NB4 (cell line): ENCODE measurements at regions not wholly inside any gene's neighbourhood (a gene's known extent, or its start where the extent isn't known, plus 50 kb on each side); places are given as distances from the start of the nearest gene placed in this dataset.

ENCODE experiments used
- TF ChIP-seq, protein P1 (sequence below): IDR thresholded peaks from one replicate; pipeline ENCODE4 v1.5.1; 2012; ENCODE audit warnings: low read depth, low read length
- TF ChIP-seq, protein P2 (sequence below): IDR thresholded peaks from 2 replicates; pipeline ENCODE4 v1.6.1; 2011; ENCODE audit warnings: low read depth, low read length

DNA sequence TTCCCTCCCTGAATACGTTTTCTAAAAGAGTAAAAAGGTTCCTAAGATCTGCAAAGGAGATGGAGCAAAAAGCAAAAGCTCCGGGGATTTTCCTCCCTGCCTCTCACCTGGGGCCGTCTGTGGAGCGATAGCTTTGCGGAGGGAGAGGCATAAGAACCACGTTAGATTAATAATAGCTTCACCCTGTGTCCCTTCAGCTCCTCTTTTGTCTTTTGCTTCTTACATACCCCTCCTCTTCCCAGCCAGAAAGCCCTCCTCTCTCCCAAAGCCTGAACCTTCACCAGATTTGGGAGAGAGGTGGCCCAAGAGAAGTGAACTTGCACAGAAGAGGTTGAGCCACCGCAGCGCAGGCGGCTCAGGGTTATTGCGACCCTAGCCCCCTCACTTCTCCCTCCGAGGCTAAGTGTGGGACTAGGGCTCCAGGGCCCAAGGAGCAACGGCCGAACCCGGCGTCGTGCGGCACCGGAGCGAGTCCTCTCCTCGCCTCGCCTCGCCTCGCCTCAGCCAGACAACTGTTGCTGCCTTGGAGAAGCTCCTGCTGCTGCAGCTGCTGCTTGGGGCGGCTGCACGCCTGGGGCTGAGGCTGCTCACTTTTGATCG lies 97.6 kb upstream of the HSD17B12 start:
- TF ChIP-seq, protein P1, sequence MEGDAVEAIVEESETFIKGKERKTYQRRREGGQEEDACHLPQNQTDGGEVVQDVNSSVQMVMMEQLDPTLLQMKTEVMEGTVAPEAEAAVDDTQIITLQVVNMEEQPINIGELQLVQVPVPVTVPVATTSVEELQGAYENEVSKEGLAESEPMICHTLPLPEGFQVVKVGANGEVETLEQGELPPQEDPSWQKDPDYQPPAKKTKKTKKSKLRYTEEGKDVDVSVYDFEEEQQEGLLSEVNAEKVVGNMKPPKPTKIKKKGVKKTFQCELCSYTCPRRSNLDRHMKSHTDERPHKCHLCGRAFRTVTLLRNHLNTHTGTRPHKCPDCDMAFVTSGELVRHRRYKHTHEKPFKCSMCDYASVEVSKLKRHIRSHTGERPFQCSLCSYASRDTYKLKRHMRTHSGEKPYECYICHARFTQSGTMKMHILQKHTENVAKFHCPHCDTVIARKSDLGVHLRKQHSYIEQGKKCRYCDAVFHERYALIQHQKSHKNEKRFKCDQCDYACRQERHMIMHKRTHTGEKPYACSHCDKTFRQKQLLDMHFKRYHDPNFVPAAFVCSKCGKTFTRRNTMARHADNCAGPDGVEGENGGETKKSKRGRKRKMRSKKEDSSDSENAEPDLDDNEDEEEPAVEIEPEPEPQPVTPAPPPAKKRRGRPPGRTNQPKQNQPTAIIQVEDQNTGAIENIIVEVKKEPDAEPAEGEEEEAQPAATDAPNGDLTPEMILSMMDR, result no peak
- TF ChIP-seq, protein P2, sequence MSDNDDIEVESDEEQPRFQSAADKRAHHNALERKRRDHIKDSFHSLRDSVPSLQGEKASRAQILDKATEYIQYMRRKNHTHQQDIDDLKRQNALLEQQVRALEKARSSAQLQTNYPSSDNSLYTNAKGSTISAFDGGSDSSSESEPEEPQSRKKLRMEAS, result no peak
